GDM1 (cell line): ENCODE measurements at regions not wholly inside any gene's neighbourhood (a gene's known extent, or its start where the extent isn't known, plus 50 kb on each side); places are given as distances from the start of the nearest gene placed in this dataset.

Source experiments
- DNase-seq: peaks from one replicate; lab custom pipeline; 2025; lab: John Stamatoyannopoulos, UW

DNA sequence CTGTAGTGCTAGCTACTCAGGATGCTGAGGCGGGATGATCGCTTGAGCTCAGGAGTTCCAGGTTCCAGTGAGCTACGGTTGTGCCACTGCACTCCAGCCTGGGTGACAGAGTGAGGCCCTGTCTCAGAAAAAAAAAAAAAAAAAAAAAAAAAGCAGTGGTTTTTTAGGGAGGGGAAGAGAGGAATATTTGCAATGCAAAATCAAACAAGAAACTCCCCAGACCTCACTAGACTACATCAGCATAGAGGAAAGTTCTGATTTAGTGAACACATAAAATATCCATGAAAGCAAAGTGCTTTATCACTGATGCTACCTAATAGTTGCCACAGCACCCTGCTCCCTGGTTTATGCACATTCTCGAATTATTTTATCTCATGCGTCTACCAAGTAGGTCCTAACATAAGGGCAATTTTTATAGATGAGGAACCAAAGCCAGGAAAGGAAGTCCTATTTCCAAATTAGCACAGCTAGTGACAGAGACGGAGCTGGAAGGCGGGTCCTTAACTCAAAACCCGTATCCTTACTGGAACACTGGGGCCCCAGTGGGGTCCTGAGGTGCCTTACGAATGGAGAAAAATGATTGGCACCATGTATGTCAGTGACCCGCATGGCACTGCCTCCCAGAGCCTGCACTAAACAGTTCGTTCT lies 50.7 kb upstream of the GPR157 start:
- no peak for DNase-seq

DNA sequence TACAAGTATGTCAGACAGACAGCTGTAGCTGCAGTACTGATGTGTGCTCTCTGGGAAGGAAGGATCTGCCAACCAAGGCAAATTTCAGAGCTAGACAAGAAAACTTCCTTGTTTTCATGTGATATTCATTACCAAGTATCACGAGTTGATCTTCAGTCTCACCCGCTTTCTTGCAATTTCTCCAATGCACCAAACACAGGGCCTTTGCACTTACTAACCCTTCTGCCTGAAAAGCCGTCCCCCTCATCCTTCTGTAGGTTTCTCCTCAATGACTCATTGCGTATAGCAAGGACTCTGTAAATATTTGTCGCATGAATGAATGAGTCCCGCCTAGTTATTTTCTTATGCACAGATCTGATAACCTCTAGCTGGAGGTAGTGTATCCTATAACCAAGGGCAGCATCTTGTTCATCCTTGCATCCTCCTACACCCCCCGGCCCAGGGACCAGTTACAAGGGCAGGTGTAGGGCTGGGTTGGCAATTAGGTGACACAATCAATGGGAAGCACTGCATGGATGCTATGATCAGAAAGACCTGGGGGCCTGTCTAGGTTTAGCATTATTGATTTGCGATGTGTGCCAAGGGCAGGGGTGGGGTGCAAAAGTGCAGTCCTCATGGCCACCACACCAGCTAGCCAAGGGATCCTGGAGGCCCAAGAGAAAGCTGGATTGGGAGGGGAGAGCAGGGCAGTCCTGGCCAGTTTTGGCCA lies 51.4 kb upstream of the GPR157 start:
- DNase-seq, result no peak

DNA sequence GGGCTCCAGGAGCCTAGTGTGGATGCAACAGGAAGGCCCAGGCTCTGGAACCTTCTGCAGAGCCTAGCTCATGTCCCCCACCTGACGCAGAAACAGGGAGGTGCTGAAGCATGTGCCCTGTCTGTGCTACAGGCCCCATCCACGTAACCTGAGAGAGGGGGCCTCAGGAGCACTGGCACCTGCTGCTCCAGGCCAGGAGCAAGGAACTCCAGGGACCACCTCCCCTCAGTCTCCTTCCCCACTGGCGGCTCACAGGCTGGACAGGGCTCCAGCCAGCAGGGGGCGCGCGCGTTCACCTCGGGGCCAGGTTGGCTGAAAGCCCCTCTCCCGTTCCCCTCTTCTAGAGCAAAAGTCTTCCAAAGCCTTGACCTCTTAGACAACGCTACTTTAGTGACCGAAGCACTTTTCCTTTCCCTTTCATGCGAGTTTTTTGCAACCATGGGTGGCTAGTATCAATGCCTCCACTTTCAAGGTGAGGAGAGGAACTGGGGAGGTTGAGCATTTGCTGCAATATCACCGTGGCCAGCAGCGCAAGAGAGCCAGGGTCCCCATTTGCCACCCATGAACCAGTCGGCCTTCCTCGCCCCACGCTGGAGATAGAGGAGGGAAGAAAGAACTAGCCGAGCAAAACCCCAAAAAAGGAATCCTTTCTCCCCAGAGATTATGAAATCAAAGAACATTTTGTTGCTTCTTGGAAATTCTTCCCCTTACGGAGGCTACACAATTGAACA lies 52.4 kb upstream of the GPR157 start:
- peak; percentile 60 for DNase-seq

DNA sequence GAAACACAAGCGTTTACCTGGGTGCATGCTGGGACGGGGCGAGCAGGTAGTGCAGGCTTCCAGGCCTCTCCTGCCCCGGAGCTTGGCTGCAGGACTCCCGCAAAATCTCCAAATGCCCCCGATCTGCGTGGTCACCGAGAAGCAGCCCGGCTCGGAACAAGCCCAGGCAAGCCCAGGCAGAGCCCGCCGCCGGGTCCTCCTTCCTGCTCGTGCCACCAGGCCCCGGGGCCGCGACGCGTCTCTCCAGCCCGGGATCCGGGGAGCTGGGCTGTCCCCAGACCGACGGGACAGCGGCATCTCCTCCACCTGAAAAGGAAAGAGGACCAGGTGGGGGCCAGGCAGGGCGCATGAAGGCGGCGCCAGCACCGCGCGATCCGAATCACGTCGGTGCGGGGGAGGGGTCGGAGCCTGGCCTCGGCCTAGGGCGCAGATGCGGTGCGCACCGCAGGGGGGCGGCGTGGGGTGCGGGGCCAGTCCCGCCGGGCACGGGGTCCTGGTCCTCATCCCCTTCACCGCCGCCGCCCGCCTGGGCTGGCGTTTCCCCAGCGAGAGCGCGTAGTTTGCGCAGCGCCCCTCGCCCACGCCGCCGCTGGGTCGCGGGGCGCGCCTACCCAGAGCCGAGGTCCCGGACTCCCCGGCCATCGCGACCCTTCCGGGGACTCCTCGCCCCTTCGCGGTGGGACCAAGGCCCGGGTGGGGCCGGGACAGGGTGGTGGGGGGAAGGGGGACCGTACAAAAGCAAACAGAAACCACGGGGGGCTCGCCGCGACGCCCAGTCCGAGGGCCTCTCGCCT lies 52.4 kb upstream of the H6PD start:
- peak; percentile 30 for DNase-seq

DNA sequence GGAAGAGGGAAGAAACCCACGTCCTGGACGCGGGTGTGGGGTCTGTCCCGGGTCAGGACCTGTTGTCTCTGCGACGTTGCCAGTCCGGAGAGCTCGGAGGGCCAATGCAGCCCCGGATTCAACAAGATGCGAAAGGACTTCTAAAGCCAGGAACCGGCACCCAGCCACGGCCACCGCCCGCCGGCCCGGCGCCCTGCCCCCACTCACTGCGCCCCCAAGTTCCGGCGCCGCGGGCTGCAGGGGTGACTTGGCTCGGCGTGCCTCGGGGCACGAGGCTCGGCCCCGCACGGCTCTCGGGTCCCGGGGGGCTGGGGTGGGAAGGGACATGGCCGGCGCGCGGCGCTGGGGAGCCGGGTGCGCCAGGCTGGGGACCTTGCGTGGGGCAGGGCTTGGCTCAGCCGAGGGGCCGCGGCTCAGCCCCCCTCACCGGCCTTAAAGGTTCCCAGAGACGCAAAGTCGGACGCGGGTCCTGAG lies 51.8 kb upstream of the H6PD start:
- no peak for DNase-seq

DNA sequence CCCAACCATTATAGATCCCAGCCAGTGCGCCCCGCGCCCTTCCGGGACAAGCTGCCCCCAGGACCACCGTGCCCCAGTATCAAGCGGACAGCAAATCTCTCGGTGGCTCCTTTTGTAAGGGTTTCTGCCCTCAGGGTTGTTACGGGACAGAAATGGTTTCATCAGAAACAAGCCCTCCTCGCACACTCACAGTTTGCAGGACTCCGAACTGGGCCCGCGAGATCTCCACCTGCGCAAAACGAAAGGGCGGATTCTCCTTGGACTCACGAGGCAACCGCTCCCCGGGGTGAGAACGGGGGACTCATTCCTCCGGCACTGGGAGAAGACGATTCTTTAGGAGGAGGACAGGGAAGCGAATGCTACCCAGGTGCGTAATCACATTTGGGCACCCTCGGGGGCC lies 51.1 kb upstream of the H6PD start:
- DNase-seq, result no peak

DNA sequence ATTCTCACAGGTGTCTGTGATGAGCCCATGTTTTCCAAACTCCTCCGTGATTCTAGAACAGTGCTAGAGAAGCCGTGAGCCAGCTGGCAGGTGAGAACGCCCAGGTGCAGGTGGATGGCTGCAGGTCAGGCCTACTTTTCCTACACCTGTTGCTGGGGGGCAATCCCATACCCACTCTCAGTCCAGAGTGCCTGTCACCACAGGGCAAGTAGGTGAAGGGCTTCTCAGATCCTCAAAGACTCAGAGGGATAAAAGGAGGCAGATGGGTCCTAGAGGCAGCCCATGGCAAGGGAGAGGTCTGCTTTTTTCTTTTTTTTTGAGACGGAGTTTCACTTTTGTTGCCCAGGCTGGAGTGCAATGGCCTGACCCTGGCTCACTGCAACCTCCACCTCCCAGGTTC lies 50.7 kb upstream of the H6PD start:
- DNase-seq, result no peak

DNA sequence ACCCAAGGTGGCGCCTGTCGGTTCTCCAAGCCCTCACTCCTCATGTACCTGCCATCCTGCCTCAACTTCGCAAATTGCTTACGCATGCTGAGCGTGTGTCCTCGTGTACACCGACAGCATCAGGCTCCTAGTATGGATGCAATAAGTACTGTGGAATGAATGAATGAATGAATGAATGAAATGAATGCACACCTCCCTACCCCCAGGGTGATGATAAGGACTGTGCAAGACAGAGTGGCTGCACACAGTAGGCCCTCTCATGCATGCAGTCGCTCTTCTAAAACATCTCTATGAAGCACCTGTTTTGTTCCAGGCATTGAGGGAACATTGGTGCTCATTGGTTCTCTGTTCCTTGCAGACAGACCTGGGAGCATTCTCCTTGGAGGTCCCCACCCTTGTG lies 49.8 kb upstream of the H6PD start:
- DNase-seq, result no peak
